ENCODE measurements at regions not wholly inside any gene's neighbourhood (a gene's known extent, or its start where the extent isn't known, plus 50 kb on each side); places are given as distances from the start of the nearest gene placed in this dataset.

GRCh38 chr12:43114316-43114715, 437.7 kb downstream of the ADAMTS20 start:
- no peak for DNase-seq

- no peak for DNase-seq
These were observed 438.4 kb downstream of the ADAMTS20 start for GRCh38 chr12:43113616-43114015.

GRCh38 chr12:43113135-43113534, 438.9 kb downstream of the ADAMTS20 start:
- DNase-seq = no peak

GRCh38 chr12:43112101-43112920, 439.7 kb downstream of the ADAMTS20 start:
- no peak for DNase-seq

- DNase-seq = no peak
These were observed 440.4 kb downstream of the ADAMTS20 start for GRCh38 chr12:43111608-43112007.

- no peak for DNase-seq
These were observed 442.2 kb downstream of the ADAMTS20 start for GRCh38 chr12:43109631-43110345.

- DNase-seq = no peak
These were observed 443.3 kb downstream of the ADAMTS20 start for GRCh38 chr12:43108656-43109055.

- DNase-seq = no peak
These were observed 444.8 kb downstream of the ADAMTS20 start for GRCh38 chr12:43107026-43107775.

GRCh38 chr12:43106355-43106754, 445.6 kb downstream of the ADAMTS20 start:
- DNase-seq = no peak

- DNase-seq = no peak
These were observed 446.5 kb downstream of the ADAMTS20 start for GRCh38 chr12:43105426-43105981.

GRCh38 chr12:43104494-43104893, 447.5 kb downstream of the ADAMTS20 start:
- no peak for DNase-seq

GRCh38 chr12:43103866-43104265, 448.1 kb downstream of the ADAMTS20 start:
- DNase-seq = no peak

GRCh38 chr12:43102546-43103264, 449.3 kb downstream of the ADAMTS20 start:
- DNase-seq = no peak

- no peak for DNase-seq
These were observed 451.8 kb downstream of the ADAMTS20 start for GRCh38 chr12:43100231-43100630.

GRCh38 chr12:43099691-43100163, 452.3 kb downstream of the ADAMTS20 start:
- no peak for DNase-seq

- no peak for DNase-seq
These were observed 453.0 kb downstream of the ADAMTS20 start for GRCh38 chr12:43098766-43099550.

- DNase-seq = no peak
These were observed 453.9 kb downstream of the ADAMTS20 start for GRCh38 chr12:43098071-43098470.

- no peak for DNase-seq
These were observed 454.5 kb downstream of the ADAMTS20 start for GRCh38 chr12:43097471-43097870.

GRCh38 chr12:43095669-43096280, 456.2 kb downstream of the ADAMTS20 start:
- no peak for DNase-seq

- DNase-seq = no peak
These were observed 457.0 kb downstream of the ADAMTS20 start for GRCh38 chr12:43094886-43095575.

All from SIG-M5 (cell line).